ENCODE measurements at regions not wholly inside any gene's neighbourhood (a gene's known extent, or its start where the extent isn't known, plus 50 kb on each side); places are given as distances from the start of the nearest gene placed in this dataset.

DNA sequence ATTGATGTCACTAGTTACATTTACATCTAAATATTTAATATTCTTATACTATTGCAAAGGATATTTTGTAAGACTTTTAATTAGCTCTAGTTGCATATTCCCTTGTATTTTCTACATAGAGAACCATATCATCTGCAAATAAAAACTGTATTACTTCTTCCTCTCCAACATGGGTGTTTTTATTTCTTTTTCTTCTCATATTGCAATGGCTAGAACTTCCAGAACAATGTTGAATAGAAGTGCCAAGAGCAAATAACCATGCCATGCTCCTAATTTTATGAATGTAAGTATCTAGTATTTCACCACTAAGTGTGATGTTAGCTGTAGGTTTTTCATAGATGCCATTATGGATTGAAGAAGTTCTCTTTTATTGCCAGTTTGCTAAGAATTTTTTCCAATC, 321.8 kb upstream of the NCAM1 start:
- no TSS peak for BruUV-seq (replicated peaks)
- ChIA-PET CTCF (no interaction called here), POLR2A (ENCODE audit: unreplicated experiment) (no interaction called here)
- Histone ChIP-seq H3K9ac (ENCODE audit: low read depth, low read length) (no peak overlapping the region), H3K9me1 (ENCODE audit: insufficient read depth, low read length) (no peaks in the 10 kb centered on the region), H4K8ac (ENCODE audit: low read depth in 2 of 2, low read length in 2 of 2) (no peak overlapping the region), H3K23ac (ENCODE audit: low read depth, low read length) (no peak overlapping the region), H2BK15ac (ENCODE audit: low read depth, low read length) (no peak overlapping the region), H3K27ac (ENCODE audit: insufficient read depth, low read length) (no peak overlapping the region), H3K18ac (ENCODE audit: low read depth, low read length) (no peak overlapping the region), H2AK5ac (ENCODE audit: low read depth, low read length) (no peak overlapping the region), H3K79me1 (ENCODE audit: low read depth in 1 of 2, low read length in 2 of 2) (no peaks in the 10 kb centered on the region), H3K4ac (ENCODE audit: low read depth, low read length) (no peak overlapping the region), H3K36me3 (ENCODE audit: control insufficient read depth, insufficient read depth, low read length) (no peaks in the 10 kb centered on the region), H2BK20ac (ENCODE audit: low read depth, low read length) (no peak overlapping the region), H4K91ac (ENCODE audit: insufficient read depth, low read depth, low read length) (no peak overlapping the region), H2AK9ac (replicated peaks; ENCODE audit: low read depth, low read length, poor library complexity) (no peak overlapping the region), H3K56ac (ENCODE audit: extremely low read depth, insufficient read depth, low read length) (no peak overlapping the region), H3K4me3 (ENCODE audit: insufficient read depth, low read depth, low read length) (no peak overlapping the region), H4K20me1 (ENCODE audit: insufficient read depth, low read length) (no peaks in the 10 kb centered on the region), H3K14ac (replicated peaks; ENCODE audit: low read depth, low read length) (no peak overlapping the region), H4K5ac (ENCODE audit: low read depth, low read length) (no peak overlapping the region), H3K27me3 (ENCODE audit: control insufficient read depth, insufficient read depth, low read length) (no peaks in the 10 kb centered on the region), H3K4me2 (ENCODE audit: low read depth, low read length) (no peak overlapping the region), H3K4me1 (ENCODE audit: control insufficient read depth, insufficient read depth, low read length) (no peaks in the 10 kb centered on the region), H2BK120ac (ENCODE audit: low read depth, low read length) (no peak overlapping the region), H3K9me3 (ENCODE audit: control insufficient read depth, insufficient read depth, low read length) (no peaks in the 10 kb centered on the region), H2AFZ (replicated peaks; ENCODE audit: low read length, poor library complexity) (no peak overlapping the region), H2BK5ac (ENCODE audit: low read depth, low read length, poor library complexity, severe bottlenecking) (no peak overlapping the region)
- in situ Hi-C loops (cut with MboI; ENCODE audit: low sequenced_read_pairs) = no loop called here
- DNase-seq (no peak), ATAC-seq (ENCODE audit: low read depth) (no peak)
- dilution Hi-C loops (cut with HindIII; ENCODE audit: low sequenced_read_pairs, unreplicated experiment) = no loop called here
- intact Hi-C loops (cut with micrococcal nuclease) = no loop called here
- TF ChIP-seq, protein P1, sequence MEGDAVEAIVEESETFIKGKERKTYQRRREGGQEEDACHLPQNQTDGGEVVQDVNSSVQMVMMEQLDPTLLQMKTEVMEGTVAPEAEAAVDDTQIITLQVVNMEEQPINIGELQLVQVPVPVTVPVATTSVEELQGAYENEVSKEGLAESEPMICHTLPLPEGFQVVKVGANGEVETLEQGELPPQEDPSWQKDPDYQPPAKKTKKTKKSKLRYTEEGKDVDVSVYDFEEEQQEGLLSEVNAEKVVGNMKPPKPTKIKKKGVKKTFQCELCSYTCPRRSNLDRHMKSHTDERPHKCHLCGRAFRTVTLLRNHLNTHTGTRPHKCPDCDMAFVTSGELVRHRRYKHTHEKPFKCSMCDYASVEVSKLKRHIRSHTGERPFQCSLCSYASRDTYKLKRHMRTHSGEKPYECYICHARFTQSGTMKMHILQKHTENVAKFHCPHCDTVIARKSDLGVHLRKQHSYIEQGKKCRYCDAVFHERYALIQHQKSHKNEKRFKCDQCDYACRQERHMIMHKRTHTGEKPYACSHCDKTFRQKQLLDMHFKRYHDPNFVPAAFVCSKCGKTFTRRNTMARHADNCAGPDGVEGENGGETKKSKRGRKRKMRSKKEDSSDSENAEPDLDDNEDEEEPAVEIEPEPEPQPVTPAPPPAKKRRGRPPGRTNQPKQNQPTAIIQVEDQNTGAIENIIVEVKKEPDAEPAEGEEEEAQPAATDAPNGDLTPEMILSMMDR (conservative IDR thresholded peaks at IDR 0.05; ENCODE audit: low read depth, low read length) = no peak
- TF ChIP-seq RCOR1 (IDR thresholded peaks at IDR 0.05; ENCODE audit: insufficient replicate concordance, low read length) (no peak), NFE2L2 (IDR thresholded peaks at IDR 0.05; ENCODE audit: low read depth, low read length) (no peak), CHD1 (IDR thresholded peaks at IDR 0.05; ENCODE audit: low read depth, low read length) (no peak), RAD21 (IDR thresholded peaks at IDR 0.05; ENCODE audit: low read length) (no peak), RFX5 (IDR thresholded peaks at IDR 0.05; ENCODE audit: low read depth, low read length) (no peak), CEBPB (IDR thresholded peaks at IDR 0.05; ENCODE audit: low read depth, low read length) (no peak), MAFK (IDR thresholded peaks at IDR 0.05; ENCODE audit: low read depth, low read length) (no peak), MXI1 (IDR thresholded peaks at IDR 0.05; ENCODE audit: borderline replicate concordance, low read depth, low read length) (no peak), FOS (IDR thresholded peaks at IDR 0.05; ENCODE audit: low read depth, low read length) (no peak), BHLHE40 (IDR thresholded peaks at IDR 0.05; ENCODE audit: low read depth, low read length) (no peak), POLR2A (IDR thresholded peaks at IDR 0.05; ENCODE audit: low read depth, low read length) (no peak)
- TF ChIP-seq, protein P2, sequence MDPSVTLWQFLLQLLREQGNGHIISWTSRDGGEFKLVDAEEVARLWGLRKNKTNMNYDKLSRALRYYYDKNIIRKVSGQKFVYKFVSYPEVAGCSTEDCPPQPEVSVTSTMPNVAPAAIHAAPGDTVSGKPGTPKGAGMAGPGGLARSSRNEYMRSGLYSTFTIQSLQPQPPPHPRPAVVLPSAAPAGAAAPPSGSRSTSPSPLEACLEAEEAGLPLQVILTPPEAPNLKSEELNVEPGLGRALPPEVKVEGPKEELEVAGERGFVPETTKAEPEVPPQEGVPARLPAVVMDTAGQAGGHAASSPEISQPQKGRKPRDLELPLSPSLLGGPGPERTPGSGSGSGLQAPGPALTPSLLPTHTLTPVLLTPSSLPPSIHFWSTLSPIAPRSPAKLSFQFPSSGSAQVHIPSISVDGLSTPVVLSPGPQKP (IDR thresholded peaks at IDR 0.05; ENCODE audit: borderline replicate concordance, low read depth, low read length) = no peak
- TF ChIP-seq, protein P3, sequence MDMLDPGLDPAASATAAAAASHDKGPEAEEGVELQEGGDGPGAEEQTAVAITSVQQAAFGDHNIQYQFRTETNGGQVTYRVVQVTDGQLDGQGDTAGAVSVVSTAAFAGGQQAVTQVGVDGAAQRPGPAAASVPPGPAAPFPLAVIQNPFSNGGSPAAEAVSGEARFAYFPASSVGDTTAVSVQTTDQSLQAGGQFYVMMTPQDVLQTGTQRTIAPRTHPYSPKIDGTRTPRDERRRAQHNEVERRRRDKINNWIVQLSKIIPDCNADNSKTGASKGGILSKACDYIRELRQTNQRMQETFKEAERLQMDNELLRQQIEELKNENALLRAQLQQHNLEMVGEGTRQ (IDR thresholded peaks at IDR 0.05; ENCODE audit: low read depth, low read length) = no peak
